ENCODE measurements at regions not wholly inside any gene's neighbourhood (a gene's known extent, or its start where the extent isn't known, plus 50 kb on each side); places are given as distances from the start of the nearest gene placed in this dataset.

GRCh38 chr6:1538369-1538768, 71.3 kb upstream of the FOXC1 start:
- intact Hi-C loops (cut with micrococcal nuclease; ENCODE audit: unreplicated experiment) (no loop called here), in situ Hi-C loops (cut with HindIII; ENCODE audit: low pct_unique_long_range_greater_than_20kb, low sequenced_read_pairs) (no loop called here)
- no peak for DNase-seq (ENCODE audit: low read depth, low spot score)
- H3K4me3 ChIP-seq (ENCODE audit: low read depth in 2 of 2, low read length in 2 of 2): no peak overlapping the region
- no peaks in the 10 kb centered on the region; the same call in 1 of the 2 replicates for H3K27me3 ChIP-seq (ENCODE audit: control insufficient read depth, insufficient read depth, low read length)
- H3K4me1 ChIP-seq (ENCODE audit: control insufficient read depth, insufficient read depth, low read length): no peaks in the 10 kb centered on the region
- POLR2A ChIA-PET: interaction anchor here (0.5 kb wide), 1 partner anchor 10 kb away, joined by 6 read pairs; no protein-coding TSS in a partner anchor
- no peak overlapping the region for H3K27ac ChIP-seq (ENCODE audit: low read length)
- TF ChIP-seq TCF7L2 (IDR thresholded peaks at IDR 0.05; ENCODE audit: low read depth, low read length) (no peak), REST (IDR thresholded peaks at IDR 0.05; ENCODE audit: insufficient read depth in 1 of 2, low read depth in 2 of 2, low read length in 1 of 2) (no peak)
- TF ChIP-seq, protein P1, sequence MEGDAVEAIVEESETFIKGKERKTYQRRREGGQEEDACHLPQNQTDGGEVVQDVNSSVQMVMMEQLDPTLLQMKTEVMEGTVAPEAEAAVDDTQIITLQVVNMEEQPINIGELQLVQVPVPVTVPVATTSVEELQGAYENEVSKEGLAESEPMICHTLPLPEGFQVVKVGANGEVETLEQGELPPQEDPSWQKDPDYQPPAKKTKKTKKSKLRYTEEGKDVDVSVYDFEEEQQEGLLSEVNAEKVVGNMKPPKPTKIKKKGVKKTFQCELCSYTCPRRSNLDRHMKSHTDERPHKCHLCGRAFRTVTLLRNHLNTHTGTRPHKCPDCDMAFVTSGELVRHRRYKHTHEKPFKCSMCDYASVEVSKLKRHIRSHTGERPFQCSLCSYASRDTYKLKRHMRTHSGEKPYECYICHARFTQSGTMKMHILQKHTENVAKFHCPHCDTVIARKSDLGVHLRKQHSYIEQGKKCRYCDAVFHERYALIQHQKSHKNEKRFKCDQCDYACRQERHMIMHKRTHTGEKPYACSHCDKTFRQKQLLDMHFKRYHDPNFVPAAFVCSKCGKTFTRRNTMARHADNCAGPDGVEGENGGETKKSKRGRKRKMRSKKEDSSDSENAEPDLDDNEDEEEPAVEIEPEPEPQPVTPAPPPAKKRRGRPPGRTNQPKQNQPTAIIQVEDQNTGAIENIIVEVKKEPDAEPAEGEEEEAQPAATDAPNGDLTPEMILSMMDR (IDR thresholded peaks at IDR 0.05): no peak
- CTCF ChIA-PET: interaction anchor here (0.6 kb wide), 1 partner anchor 770 kb away, joined by 10 read pairs; no protein-coding TSS in a partner anchor
- no peaks in the 10 kb centered on the region for H3K36me3 ChIP-seq (ENCODE audit: control insufficient read depth, insufficient read depth, low read length)
- no TSS peak for BruUV-seq (replicated peaks)
- ATAC-seq: no peak
- no peaks in the 10 kb centered on the region for H3K9me3 ChIP-seq (ENCODE audit: control insufficient read depth, insufficient read depth, low read depth, low read length)

DNA sequence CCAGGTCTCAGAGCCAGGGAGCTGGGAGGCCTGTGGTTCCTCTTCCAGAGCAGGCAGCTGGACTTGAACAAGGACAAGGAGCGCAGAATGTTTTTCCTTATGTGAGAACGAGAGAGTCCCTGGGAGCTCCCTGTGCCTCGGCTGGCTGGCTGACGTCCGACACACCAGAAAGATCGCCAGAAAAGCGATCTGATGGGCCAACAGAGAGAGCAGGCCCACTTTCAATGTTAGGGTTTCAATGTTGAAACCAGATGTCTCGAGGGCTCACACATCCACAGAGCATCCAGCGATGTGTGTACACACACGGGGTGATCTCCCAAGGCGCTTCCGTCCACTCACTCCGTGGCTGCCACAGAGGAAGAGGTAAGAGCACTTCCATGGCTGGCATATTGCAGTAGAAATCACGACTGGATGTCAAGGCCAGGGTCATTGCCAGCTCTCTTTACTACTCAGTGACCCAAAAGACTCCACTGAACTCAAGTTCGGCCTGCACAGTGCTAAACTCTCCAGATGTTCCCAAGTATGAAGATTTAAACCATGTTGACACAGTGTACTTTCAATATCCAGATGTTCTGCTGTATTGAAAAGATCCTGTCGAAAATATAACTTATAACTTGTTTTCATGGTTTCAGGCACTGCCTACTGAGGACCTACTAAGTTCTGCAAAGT, 70.8 kb upstream of the FOXC1 start:
- POLR2A ChIA-PET: interaction anchor here (0.5 kb wide), 1 partner anchor 10 kb away, joined by 6 read pairs; no protein-coding TSS in a partner anchor

More for the DNA sequence above, 70.8 kb upstream of the FOXC1 start:
- Histone ChIP-seq H3K27me3 (ENCODE audit: control insufficient read depth, insufficient read depth, low read length) (no peaks in the 10 kb centered on the region; the same call in 1 of the 2 replicates), H3K4me3 (ENCODE audit: low read depth in 2 of 2, low read length in 2 of 2) (no peak overlapping the region), H3K4me1 (ENCODE audit: control insufficient read depth, insufficient read depth, low read length) (no peaks in the 10 kb centered on the region), H3K9me3 (ENCODE audit: control insufficient read depth, insufficient read depth, low read depth, low read length) (no peaks in the 10 kb centered on the region), H3K36me3 (ENCODE audit: control insufficient read depth, insufficient read depth, low read length) (no peaks in the 10 kb centered on the region), H3K27ac (ENCODE audit: low read length) (no peak overlapping the region)
- in situ Hi-C loops (cut with HindIII; ENCODE audit: low pct_unique_long_range_greater_than_20kb, low sequenced_read_pairs) (no loop called here), intact Hi-C loops (cut with micrococcal nuclease; ENCODE audit: unreplicated experiment) (no loop called here)
- ATAC-seq (no peak), DNase-seq (ENCODE audit: low read depth, low spot score) (no peak)
- CTCF ChIA-PET: interaction anchor here (0.6 kb wide), 1 partner anchor 771 kb away, joined by 10 read pairs; no protein-coding TSS in a partner anchor
- TF ChIP-seq, protein P1 (IDR thresholded peaks at IDR 0.05): no peak
- TF ChIP-seq SIN3A (IDR thresholded peaks at IDR 0.05; ENCODE audit: borderline replicate concordance, insufficient read depth, low read depth, low read length): no peak
- BruUV-seq (replicated peaks): no TSS peak
